AG04450 (cell line): ENCODE measurements at regions not wholly inside any gene's neighbourhood (a gene's known extent, or its start where the extent isn't known, plus 50 kb on each side); places are given as distances from the start of the nearest gene placed in this dataset.

ENCODE experiments used
- CTCF ChIA-PET: fragments of 300-600, 350-600 bp; formaldehyde crosslinking; extraction: SDS; loops from one replicate; lab custom pipeline; 2022; ENCODE audit warnings: antibody characterized with exemption, inconsistent platforms; lab: Charles Lee
- POLR2A ChIA-PET: fragments of 350-600 bp; formaldehyde crosslinking; extraction: SDS; loops from one replicate; lab custom pipeline; 2021; ENCODE audit warnings: antibody characterized with exemption, inconsistent platforms; lab: Yijun Ruan, JAX
- DNase-seq: peaks from one replicate; pipeline ENCODE4 v3.0.0-alpha.2; 2011; ENCODE audit warnings: low read depth, low spot score
- H3K27ac ChIP-seq: one replicate; pipeline ENCODE4 v1.5.1; 2012; ENCODE audit warnings: low read depth, low read length, control low read depth
- H3K27me3 ChIP-seq: one replicate; pipeline ENCODE4 v1.6.0; 2012; ENCODE audit warnings: low read length; ENCODE audit not compliant: control insufficient read depth, insufficient read depth
- H3K4me3 ChIP-seq: 2 replicates; pipeline ENCODE4 v1.5.1; 2011; ENCODE audit warnings: mild to moderate bottlenecking, low read depth, low read length, control low read depth
- H3K9me3 ChIP-seq: 2 replicates; pipeline ENCODE4 v1.5.1; 2012; ENCODE audit warnings: low read length; ENCODE audit not compliant: control insufficient read depth, insufficient read depth
- TF ChIP-seq, protein P1 (sequence below): IDR thresholded peaks from 2 replicates; pipeline ENCODE4 v1.5.1; 2011; ENCODE audit warnings: low read depth, low read length, control low read depth, inconsistent platforms

DNA sequence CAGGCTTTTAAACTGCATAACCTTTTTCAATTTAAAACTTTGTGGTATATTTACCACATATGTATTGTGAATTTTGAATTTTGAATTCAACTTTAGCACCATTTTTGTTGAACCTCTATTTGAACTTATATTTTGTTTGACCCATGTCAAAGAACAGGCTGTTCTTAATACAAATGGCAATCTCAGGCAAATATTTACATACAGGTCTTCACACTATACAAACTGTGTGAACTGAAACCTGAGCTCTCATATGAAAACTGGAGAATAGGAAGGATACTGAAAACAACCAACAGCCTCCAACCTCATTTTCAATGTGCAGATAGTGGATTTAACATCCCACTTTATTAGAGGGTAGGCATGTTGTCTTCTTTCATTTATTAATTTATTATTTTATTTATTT, 491.8 kb downstream of the KCNJ3 start:
- H3K9me3 ChIP-seq = peaks cover 9% of the 10 kb centered on the region; the same call in 1 of the 2 replicates
- ChIA-PET POLR2A (no interaction called here), CTCF (no interaction called here)
- TF ChIP-seq, protein P1, sequence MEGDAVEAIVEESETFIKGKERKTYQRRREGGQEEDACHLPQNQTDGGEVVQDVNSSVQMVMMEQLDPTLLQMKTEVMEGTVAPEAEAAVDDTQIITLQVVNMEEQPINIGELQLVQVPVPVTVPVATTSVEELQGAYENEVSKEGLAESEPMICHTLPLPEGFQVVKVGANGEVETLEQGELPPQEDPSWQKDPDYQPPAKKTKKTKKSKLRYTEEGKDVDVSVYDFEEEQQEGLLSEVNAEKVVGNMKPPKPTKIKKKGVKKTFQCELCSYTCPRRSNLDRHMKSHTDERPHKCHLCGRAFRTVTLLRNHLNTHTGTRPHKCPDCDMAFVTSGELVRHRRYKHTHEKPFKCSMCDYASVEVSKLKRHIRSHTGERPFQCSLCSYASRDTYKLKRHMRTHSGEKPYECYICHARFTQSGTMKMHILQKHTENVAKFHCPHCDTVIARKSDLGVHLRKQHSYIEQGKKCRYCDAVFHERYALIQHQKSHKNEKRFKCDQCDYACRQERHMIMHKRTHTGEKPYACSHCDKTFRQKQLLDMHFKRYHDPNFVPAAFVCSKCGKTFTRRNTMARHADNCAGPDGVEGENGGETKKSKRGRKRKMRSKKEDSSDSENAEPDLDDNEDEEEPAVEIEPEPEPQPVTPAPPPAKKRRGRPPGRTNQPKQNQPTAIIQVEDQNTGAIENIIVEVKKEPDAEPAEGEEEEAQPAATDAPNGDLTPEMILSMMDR = no peak
- H3K4me3 ChIP-seq = no peak overlapping the region
- no peaks in the 10 kb centered on the region for H3K27me3 ChIP-seq
- no peak for DNase-seq
- H3K27ac ChIP-seq = no peak overlapping the region

DNA sequence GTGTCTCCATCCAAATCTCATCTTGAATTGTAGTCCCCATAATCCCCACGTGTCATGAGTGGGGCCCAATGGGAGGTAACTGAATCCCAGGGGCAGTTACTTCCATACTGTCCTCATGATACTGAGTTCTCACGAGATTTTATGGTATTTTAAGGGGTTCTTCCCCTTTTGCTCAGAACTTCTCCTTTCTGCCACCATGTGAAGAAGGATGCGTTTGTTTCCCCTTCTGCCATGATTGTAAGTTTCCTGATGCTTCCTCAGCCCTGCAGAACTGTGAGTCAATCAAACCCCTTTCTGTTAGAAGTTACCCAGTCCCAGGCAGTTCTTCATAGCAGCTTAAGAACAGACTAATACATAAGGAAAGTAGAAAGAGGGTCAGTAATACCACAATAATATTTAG, 480.4 kb downstream of the KCNJ3 start:
- Histone ChIP-seq H3K9me3 (peaks cover 3% of the 10 kb centered on the region; the same call in 1 of the 2 replicates), H3K4me3 (no peak overlapping the region), H3K27me3 (no peaks in the 10 kb centered on the region), H3K27ac (no peak overlapping the region)
- TF ChIP-seq, protein P1 = no peak
- POLR2A ChIA-PET = no interaction called here
- CTCF ChIA-PET = no interaction called here
- no peak for DNase-seq

- H3K27ac ChIP-seq = no peak overlapping the region
- TF ChIP-seq, protein P1 = no peak
- POLR2A ChIA-PET = no interaction called here
- CTCF ChIA-PET = no interaction called here
- no peaks in the 10 kb centered on the region for H3K27me3 ChIP-seq
- H3K4me3 ChIP-seq = no peak overlapping the region
- peaks cover 3% of the 10 kb centered on the region; the same call in 1 of the 2 replicates for H3K9me3 ChIP-seq
- DNase-seq = no peak
These were observed 477.9 kb downstream of the KCNJ3 start for GRCh38 chr2:155176345-155176744.

DNA sequence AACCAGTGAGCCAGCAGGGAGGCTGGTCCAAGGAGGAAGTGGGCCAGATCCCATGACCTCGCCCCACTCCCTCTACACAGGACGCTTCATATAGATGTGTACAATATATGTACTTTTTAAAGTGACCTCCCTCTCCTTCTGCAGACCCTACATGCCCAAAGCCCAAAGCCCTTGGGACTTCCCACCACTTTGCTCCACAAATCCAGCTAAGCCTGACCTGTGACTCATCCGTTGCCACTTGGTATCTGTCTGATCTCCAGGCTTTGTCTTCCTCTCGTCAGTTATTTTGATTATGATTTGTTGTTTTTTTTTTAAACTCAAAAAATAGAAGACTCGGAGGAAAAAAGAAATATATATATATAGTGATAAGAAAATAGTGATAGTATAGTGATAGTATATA, 470.8 kb downstream of the KCNJ3 start:
- Histone ChIP-seq H3K27ac (no peak overlapping the region), H3K9me3 (peaks cover 9% of the 10 kb centered on the region), H3K4me3 (no peak overlapping the region), H3K27me3 (no peaks in the 10 kb centered on the region)
- TF ChIP-seq, protein P1 = no peak
- CTCF ChIA-PET = no interaction called here
- POLR2A ChIA-PET = no interaction called here
- no peak for DNase-seq

DNA sequence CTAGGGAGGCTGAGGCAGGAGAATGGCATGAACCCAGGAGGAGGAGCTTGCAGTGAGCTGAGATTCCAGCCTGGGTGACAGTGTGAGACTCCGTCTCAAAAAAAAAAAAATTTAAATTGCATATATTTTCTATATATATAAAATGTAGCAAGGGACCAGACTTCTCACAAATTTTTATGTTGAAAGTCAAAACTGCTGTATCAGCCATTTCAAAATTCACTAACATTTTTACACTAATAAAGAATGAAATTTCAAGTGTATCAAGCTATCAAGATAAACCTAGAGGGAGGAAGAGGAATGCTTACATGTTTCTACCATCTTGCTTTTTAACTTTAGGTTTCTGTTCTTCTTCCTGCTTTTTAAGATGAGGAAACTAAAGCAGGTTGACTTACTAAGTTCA, 464.0 kb downstream of the KCNJ3 start:
- DNase-seq = no peak
- POLR2A ChIA-PET = no interaction called here
- Histone ChIP-seq H3K4me3 (no peak overlapping the region), H3K9me3 (peaks cover 4% of the 10 kb centered on the region; the same call in 1 of the 2 replicates), H3K27ac (no peak overlapping the region), H3K27me3 (no peaks in the 10 kb centered on the region)
- TF ChIP-seq, protein P1 = no peak
- CTCF ChIA-PET = no interaction called here
